Colonic mucosa (tissue), 4 donors: ENCODE measurements at regions not wholly inside any gene's neighbourhood (a gene's known extent, or its start where the extent isn't known, plus 50 kb on each side); places are given as distances from the start of the nearest gene placed in this dataset.

Experiments used
- DNase-seq: peaks from one replicate; pipeline ENCODE4 v3.0.0-alpha.2; 2020
- H3K27ac ChIP-seq: fragments of 200-600 bp; one replicate; pipeline ENCODE4 v1.8.0; 2021
- H3K27me3 ChIP-seq: fragments of 200-600 bp; one replicate; pipeline ENCODE4 v1.8.0; 2021
- H3K36me3 ChIP-seq: fragments of 200-600 bp; one replicate; pipeline ENCODE4 v1.8.0; 2021
- H3K4me1 ChIP-seq: fragments of 200-600 bp; one replicate; pipeline ENCODE4 v1.8.0; 2021; ENCODE audit warnings: mild to moderate bottlenecking
- H3K4me3 ChIP-seq: fragments of 200-600 bp; one replicate; pipeline ENCODE4 v1.8.0; 2021
- H3K9ac ChIP-seq, 2 donors: one replicate each; pipeline ENCODE4 v1.7.0; 2013; ENCODE audit warnings: control low read depth in 2 of 2, low read depth in 2 of 2, low read length in 2 of 2
- H3K9me3 ChIP-seq: fragments of 200-600 bp; one replicate; pipeline ENCODE4 v1.8.0; 2021
- intact Hi-C: fragments of 100-400 bp; cut with DNase I; formaldehyde crosslinking; loops from one replicate; pipeline ENCODE4 v1.14.1; 2022
- TF ChIP-seq, protein P1 (sequence below): fragments of 200-600 bp; IDR thresholded peaks from one replicate; pipeline ENCODE4 v1.8.0; 2022; ENCODE audit warnings: antibody characterized with exemption, mild to moderate bottlenecking
- donor health status: healthy.
- donor health status: DM: no; HTN: no; CAD: no.
- donor health status: DM: no; HTN: no; CAD: no.

DNA sequence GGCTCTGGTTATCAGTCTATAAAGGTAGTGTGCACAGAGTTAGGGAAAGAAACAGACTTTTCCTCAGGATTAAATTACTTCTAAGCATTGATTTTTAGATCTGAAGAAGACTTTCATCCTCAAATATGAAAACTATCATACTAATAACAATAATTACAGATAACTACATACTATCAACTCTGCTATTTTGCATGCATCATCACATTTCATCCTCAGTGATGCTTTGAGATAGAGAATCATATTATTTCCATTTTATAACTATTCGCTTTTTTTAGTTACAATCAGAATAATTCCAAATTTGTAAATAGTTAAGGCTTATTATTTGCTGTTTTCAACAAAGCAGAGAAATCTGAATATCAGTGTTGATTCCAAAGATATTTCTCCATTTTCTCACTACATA, 239.2 kb downstream of the MEIS1 start:
- intact Hi-C loops = no loop called here
- Histone ChIP-seq H3K4me3 (no peak overlapping the region), H3K27me3 (no peaks in the 10 kb centered on the region), H3K9me3 (no peaks in the 10 kb centered on the region), H3K36me3 (no peaks in the 10 kb centered on the region), H3K27ac (no peak overlapping the region), H3K4me1 (no peaks in the 10 kb centered on the region), H3K9ac (no peak overlapping the region)
- no peak for DNase-seq
- TF ChIP-seq, protein P1, sequence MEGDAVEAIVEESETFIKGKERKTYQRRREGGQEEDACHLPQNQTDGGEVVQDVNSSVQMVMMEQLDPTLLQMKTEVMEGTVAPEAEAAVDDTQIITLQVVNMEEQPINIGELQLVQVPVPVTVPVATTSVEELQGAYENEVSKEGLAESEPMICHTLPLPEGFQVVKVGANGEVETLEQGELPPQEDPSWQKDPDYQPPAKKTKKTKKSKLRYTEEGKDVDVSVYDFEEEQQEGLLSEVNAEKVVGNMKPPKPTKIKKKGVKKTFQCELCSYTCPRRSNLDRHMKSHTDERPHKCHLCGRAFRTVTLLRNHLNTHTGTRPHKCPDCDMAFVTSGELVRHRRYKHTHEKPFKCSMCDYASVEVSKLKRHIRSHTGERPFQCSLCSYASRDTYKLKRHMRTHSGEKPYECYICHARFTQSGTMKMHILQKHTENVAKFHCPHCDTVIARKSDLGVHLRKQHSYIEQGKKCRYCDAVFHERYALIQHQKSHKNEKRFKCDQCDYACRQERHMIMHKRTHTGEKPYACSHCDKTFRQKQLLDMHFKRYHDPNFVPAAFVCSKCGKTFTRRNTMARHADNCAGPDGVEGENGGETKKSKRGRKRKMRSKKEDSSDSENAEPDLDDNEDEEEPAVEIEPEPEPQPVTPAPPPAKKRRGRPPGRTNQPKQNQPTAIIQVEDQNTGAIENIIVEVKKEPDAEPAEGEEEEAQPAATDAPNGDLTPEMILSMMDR = no peak

DNA sequence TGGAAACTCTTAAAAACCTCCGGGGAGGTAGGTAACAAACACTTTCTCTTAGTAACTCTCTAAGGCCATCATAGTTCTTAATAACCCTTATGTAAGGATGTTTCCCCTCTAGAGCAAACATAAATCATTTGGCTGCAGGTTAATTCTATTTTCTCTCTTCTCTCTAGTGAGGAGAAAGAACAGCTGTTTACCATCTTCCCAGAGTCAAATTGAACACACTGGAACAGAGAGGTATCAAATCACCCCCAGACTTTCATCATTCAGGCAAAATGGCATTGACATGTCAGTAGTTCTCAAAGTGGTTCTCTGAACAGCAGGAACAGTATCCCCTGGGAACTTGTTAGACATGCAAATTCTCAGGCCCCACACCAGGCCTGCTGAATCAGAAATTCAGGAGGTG, 240.7 kb downstream of the MEIS1 start:
- intact Hi-C loops = no loop called here
- no peak for DNase-seq
- TF ChIP-seq, protein P1 = no peak
- Histone ChIP-seq H3K27me3 (no peaks in the 10 kb centered on the region), H3K4me1 (no peaks in the 10 kb centered on the region), H3K9me3 (no peaks in the 10 kb centered on the region), H3K27ac (no peak overlapping the region), H3K4me3 (no peak overlapping the region), H3K9ac (no peak overlapping the region), H3K36me3 (no peaks in the 10 kb centered on the region)

- Histone ChIP-seq H3K4me1 (no peaks in the 10 kb centered on the region), H3K9me3 (no peaks in the 10 kb centered on the region), H3K4me3 (no peak overlapping the region), H3K27ac (no peak overlapping the region), H3K36me3 (no peaks in the 10 kb centered on the region), H3K27me3 (no peaks in the 10 kb centered on the region), H3K9ac (no peak overlapping the region)
- TF ChIP-seq, protein P1 = no peak
- intact Hi-C loops = no loop called here
- DNase-seq = no peak
These were observed 244.5 kb downstream of the MEIS1 start for GRCh38 chr2:66679442-66679841.

DNA sequence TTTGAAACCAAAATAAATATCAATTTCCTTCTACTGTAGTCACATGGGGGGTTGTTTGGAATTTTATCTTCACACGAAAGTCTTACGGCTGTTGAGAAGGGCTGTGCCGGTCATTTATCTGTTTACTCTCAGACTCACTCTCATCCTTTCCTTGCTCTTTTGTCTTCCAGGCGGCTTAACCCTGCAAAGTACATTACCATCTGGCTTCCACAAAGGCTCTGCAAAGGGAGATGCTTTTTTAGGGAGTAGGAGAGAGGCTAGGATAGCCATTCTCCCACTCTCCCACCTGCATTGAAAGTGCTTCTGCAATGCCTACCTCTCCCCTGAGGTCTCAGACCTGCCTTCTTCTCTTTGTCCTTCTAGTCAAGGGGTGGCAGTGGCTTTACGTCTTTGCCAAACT, 247.6 kb downstream of the MEIS1 start:
- no peaks in the 10 kb centered on the region for H3K27me3 ChIP-seq
- H3K9me3 ChIP-seq = no peaks in the 10 kb centered on the region
- H3K27ac ChIP-seq = no peak overlapping the region
- DNase-seq = no peak
- TF ChIP-seq, protein P1 = no peak
- no peaks in the 10 kb centered on the region for H3K36me3 ChIP-seq
- intact Hi-C loops = loop anchor here (10.0 kb wide), 1 partner anchor 98 kb away; no protein-coding TSS in a partner anchor
- H3K4me3 ChIP-seq = no peak overlapping the region
- H3K4me1 ChIP-seq = no peaks in the 10 kb centered on the region
- no peak overlapping the region for H3K9ac ChIP-seq

- TF ChIP-seq, protein P1 = no peak
- Histone ChIP-seq H3K9me3 (no peaks in the 10 kb centered on the region), H3K4me1 (no peaks in the 10 kb centered on the region), H3K27me3 (no peaks in the 10 kb centered on the region), H3K9ac (no peak overlapping the region), H3K36me3 (no peaks in the 10 kb centered on the region), H3K27ac (no peak overlapping the region), H3K4me3 (no peak overlapping the region)
- no peak for DNase-seq
- intact Hi-C loops = loop anchor here (10.0 kb wide), 1 partner anchor 98 kb away; no protein-coding TSS in a partner anchor
These were observed 248.1 kb downstream of the MEIS1 start for GRCh38 chr2:66683064-66683463.
